ENCODE measurements at regions not wholly inside any gene's neighbourhood (a gene's known extent, or its start where the extent isn't known, plus 50 kb on each side); places are given as distances from the start of the nearest gene placed in this dataset.

- no peak for TF ChIP-seq POLR2A (IDR thresholded peaks at IDR 0.05)
- TF ChIP-seq, protein P1, sequence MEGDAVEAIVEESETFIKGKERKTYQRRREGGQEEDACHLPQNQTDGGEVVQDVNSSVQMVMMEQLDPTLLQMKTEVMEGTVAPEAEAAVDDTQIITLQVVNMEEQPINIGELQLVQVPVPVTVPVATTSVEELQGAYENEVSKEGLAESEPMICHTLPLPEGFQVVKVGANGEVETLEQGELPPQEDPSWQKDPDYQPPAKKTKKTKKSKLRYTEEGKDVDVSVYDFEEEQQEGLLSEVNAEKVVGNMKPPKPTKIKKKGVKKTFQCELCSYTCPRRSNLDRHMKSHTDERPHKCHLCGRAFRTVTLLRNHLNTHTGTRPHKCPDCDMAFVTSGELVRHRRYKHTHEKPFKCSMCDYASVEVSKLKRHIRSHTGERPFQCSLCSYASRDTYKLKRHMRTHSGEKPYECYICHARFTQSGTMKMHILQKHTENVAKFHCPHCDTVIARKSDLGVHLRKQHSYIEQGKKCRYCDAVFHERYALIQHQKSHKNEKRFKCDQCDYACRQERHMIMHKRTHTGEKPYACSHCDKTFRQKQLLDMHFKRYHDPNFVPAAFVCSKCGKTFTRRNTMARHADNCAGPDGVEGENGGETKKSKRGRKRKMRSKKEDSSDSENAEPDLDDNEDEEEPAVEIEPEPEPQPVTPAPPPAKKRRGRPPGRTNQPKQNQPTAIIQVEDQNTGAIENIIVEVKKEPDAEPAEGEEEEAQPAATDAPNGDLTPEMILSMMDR (IDR thresholded peaks at IDR 0.05), result no peak
- no peak for TF ChIP-seq EP300 (IDR thresholded peaks at IDR 0.05)
These were observed 730.8 kb downstream of the C6orf118 start for GRCh38 chr6:164578616-164579015.

Data from tibial nerve (tissue), 4 donors.